HG03135 (cell line): ENCODE measurements at regions not wholly inside any gene's neighbourhood (a gene's known extent, or its start where the extent isn't known, plus 50 kb on each side); places are given as distances from the start of the nearest gene placed in this dataset.
"Not testable (repeated sequence)": the region's sequence is repeated elsewhere in the genome, so short reads cannot be mapped to it uniquely, and the experiment has no call there.

ENCODE experiments used
- ATAC-seq: cut with Tn5 transposase; IDR thresholded peaks from one replicate; pipeline ENCODE4 v1.9.1; 2021; ENCODE audit warnings: mild to moderate bottlenecking, moderate library complexity; ENCODE audit not compliant: unreplicated experiment

DNA sequence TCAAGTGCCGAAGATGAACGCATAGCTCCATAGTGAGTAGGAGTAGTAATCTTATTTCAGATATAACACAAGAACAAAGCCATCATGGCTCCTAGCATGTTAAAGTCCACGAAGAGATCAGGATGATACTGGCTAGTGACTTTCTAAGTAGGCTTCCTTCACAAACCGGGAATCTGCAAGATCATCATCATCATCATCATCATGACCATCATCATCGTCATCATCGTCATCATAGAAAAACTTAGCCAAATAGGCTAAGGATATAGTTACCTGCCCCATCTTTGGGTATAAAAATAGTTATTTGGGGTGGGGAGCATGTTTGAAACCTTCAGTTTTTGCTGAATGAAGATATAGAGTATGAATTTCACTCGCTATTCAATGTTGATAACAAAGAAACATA lies 57.9 kb downstream of the PYDC2 start:
- ATAC-seq: no peak

- ATAC-seq: no peak
Measured at GRCh38 chr3:191521055-191521454, 60.1 kb downstream of the PYDC2 start.

DNA sequence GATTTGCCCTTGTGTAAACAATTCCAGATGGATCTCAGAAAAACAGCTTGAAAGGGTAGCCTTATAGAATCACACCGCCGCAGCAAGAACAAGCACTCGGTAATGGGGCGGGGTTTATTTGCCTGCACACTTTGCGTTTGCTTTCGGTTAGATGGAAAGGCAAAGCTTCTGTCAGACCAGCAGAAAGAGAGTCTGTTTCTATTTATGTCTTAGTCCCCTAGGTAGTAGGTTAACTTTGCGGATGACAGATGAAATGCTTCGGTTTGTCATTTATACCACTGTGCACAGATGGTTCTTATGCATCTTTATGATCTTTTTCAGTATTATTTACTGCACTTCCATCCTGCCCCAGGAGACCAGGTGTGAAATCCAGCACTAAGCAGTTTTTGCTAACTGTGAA lies 62.2 kb downstream of the PYDC2 start:
- ATAC-seq: no peak

GRCh38 chr3:191528589-191528988 lies 67.6 kb downstream of the PYDC2 start:
- ATAC-seq: no peak

- no peak for ATAC-seq
Measured at GRCh38 chr3:191529992-191530391, 69.0 kb downstream of the PYDC2 start.

DNA sequence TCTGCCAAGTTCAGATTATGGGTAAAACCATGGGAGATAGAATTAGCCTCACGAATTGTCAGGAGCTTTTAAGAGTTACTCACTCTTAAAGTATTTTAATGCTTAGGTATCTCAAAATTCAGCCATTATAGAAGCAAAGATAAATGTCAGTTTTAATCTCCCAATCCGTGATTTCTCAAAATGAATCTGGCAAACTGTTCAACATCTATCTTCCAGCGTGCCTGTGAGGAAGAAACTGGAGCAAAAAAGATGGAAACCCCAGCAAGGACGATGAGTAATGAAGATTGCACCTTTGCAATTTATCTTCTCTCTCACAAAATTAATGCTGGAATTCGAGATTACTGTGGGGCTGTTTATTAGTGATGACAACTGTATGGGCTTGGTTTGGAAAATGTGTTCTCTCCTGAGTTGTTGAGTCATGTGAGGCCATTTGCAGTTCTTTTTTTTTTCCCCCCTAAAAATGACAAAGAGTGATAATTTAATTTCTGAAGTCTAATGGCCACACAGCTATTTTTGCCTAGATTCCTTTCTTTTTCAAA lies 70.5 kb downstream of the PYDC2 start:
- no peak for ATAC-seq

GRCh38 chr3:191543018-191543417 lies 82.1 kb downstream of the PYDC2 start:
- no peak for ATAC-seq

GRCh38 chr3:191543897-191544296 lies 82.9 kb downstream of the PYDC2 start:
- ATAC-seq: no peak

DNA sequence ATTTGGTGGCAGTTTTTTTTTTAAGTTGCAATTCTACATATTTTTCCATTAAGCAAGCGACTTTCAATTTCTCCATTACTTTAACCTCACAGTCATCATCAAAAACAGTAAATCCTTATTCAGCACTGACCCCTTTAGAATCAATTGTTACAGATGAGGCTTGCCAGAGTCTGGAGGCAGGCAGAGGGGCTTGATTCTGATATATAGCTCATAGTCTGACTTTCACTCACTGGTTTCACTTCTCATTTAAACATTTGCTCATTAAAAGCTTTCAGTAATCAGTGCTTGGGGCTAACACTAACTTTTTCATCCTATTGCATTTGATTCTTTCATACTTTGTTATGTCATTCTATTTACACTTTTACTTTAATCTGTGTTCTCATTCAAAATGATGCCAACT lies 88.4 kb downstream of the PYDC2 start:
- ATAC-seq: peak; percentile 65

DNA sequence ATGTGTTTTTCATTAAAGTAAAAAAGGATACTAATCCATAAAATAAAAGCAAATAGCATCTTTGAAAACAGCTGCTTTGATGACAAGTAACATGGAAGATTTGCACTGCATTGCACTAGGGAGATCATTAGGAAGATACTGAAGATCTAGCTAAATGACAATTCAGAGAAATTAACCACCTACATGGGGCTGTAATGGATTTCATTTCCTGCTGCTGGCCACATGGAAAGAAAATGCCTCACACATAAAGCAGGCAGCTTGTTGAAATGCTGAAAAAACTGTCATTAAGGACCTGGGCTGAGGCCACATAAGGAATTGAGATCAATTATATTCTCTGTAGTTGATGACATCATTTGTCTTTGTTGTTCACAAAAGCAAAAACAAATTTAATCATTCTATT lies 94.1 kb downstream of the PYDC2 start:
- ATAC-seq: no peak

- no peak for ATAC-seq
Measured at GRCh38 chr3:191557322-191557721, 96.4 kb downstream of the PYDC2 start.

DNA sequence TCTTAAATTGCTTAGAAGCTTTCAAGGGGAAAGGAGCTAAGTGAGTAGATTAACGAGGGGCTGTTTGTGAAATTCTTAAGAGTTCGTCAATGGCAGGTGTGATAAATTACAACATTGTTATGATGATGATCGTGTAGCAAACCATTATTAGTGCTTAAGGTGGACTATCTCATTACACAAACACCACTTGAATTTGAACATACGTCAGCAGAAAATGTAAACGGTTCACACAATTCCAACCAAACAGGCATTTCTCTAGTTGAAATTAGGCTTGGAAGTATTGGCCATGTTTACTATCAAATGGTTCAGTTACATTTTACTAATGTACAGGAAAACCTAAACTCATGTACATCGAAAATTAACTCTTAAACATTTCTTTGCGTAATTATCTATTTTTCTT lies 102.8 kb downstream of the PYDC2 start:
- ATAC-seq: no peak

DNA sequence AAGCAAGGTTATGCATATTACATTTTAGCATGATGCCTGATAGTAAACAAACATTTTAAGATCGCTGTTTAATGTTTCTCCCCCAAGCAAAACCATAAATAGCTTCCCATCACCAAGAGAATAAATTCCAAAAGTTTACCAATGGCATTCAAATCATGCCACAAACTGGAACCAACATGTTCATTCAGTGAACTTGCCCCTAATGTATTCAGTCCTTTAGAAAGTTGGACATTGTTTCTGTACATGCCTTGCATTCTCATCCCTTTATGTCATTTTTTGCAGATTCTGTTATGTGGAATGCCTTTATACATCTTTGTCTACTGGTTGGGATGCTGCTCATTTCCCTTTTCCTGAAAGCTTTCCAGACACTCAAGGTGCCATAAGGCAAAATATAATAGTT lies 105.5 kb downstream of the PYDC2 start:
- no peak for ATAC-seq

GRCh38 chr3:191568206-191568605 lies 107.2 kb downstream of the PYDC2 start:
- ATAC-seq: no peak

DNA sequence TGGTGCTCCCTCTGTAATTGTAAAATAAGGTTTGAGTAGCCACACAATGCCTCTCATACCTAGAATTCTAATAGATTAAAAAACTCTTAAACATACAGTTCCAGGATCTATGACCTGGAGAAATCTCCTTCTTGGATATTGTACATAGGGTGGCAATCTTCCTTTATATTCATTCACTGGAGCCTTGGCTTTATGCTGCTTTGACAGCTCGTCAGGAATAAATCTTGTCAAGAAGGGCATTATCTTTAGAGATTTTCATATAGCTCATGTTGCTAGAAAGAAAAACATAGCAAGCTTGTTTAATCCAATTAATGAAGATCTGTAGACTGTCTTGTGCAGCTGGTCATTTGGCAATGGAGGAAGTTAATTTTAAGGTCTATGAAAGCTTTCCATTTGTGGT lies 131.1 kb downstream of the PYDC2 start:
- no peak for ATAC-seq

DNA sequence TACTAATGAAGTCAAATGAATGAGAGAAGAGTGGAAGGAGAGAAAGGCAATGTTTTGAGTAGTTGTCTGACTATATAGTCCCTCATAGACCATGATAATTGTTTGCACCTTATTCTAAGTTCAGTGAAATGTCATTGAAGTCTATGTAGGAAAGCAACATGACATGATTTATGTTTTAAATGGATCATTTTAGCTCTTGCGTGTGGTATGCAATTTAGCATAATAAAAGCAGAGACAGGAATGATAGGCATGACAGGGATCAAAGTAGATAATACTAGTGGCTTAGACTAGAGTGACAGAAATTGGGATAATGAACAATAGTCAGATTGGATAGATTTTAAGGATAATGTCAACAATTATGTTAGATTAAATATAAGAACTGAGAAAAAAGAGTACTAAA lies 132.5 kb downstream of the PYDC2 start:
- no peak for ATAC-seq

DNA sequence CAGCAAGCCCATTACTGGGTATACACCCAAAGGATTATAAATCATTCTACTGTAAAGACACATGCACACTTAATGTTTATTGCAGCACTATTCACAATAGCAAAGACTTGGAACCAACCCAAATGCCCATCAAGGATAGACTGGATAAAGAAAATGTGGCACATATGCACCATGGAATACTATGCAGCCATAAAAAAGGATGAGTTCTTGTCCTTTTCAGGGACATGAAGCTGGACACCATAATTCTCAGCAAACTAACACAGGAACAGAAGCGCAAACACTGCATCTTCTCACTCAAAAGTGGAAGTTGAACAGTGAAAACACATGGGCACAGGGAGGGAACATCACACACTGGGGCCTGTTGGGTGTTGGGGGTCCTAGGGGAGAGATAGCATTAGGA lies 154.5 kb downstream of the PYDC2 start:
- ATAC-seq: not testable (repeated sequence)

DNA sequence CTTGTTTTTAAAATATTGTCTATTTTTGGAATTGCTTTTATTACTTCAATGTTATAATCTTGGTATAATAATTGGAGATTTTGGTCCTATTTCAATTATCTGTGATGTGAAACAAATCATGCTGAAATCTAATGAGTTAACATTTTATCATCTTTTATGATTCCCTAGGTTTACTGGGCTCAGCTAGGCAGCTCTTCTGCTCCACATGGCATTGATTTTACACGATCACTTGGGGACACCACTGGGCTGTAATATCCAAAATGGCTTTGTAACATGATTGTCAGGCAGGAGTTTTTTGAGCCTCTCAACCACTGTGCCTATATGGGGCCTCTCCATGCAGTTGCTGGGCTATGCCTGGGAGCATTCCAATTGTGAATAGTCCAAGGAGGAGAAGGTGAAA lies 163.3 kb downstream of the PYDC2 start:
- ATAC-seq: no peak

DNA sequence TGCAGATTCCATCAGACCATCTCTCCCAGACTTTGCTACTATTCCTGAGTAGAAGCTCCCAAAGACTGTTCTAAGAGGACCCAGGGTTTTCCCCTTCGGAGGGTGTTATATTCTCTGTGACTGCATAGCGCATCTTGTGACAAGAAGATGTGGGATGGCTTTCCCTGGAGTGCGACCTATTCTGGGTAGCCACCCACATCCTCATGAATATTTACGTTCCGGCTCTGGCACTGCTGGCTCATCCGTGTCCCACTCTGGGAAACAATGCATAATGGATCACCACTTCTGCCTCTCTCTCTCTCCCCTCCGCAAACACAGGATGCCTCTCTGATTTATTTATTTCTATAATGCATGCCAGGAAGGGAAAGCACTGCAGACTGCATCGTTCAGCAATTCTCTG lies 166.1 kb downstream of the PYDC2 start:
- no peak for ATAC-seq

GRCh38 chr3:191628571-191628970 lies 167.6 kb downstream of the PYDC2 start:
- no peak for ATAC-seq

DNA sequence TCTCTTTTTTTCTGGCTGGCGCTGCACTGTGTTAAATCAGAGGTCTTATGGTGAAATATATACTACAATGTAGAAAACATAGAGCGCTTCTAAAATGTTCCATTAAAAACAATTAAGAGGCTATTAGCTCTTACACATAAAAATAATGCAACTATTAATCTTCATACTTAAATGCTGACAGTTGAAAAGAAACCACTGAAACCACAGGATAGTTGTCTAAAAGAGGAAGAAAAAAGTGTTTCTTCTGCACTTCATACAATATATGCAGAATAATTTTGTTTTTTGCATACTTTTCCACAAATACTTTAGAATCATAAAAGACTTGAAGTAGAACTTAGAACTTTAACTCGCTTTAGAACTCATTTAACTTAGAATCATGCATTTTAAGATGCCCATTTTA lies 170.5 kb downstream of the PYDC2 start:
- ATAC-seq: no peak

GRCh38 chr3:191634902-191635301 lies 173.9 kb downstream of the PYDC2 start:
- ATAC-seq: no peak

DNA sequence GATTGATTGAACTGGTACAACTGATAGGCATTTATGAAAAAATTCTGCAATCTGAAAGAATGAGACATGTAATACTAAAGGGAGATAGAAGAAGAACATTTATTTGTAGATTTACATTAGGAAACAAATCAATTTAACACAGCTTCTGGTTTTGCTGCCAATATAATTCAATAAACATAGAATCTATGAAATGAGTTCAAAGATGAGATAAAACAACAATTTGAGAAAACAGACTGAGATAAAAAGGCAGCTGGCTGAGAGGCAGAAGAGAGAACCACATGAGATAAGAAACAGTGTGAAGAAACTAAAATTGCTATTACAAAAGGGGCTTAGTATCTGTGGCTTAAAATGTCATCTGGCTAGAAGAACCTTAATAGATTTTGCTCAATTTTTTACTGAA lies 176.6 kb downstream of the PYDC2 start:
- no peak for ATAC-seq

GRCh38 chr3:191641789-191642188 lies 180.8 kb downstream of the PYDC2 start:
- no peak for ATAC-seq
